ENCODE measurements at regions not wholly inside any gene's neighbourhood (a gene's known extent, or its start where the extent isn't known, plus 50 kb on each side); places are given as distances from the start of the nearest gene placed in this dataset.

DNA sequence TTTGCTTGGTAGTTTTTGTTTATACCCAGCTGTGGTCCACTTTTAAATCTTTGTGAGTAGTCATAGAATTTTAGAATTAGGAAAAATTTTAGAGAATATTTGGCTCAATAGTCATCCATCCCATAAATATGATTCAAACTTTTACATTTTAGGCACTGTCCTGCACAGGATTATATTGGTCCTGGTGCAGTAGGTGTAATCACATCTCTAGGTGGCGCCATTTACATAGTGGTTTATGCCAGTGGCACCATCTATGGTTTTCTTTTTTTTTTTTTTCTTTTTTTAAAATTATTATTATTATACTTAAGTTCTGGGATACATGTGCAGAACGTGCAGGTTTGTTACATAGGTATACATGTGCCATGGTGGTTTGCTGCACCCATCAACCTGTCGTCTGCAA, 260.7 kb upstream of the KCNN2 start:
- H4K20me1 ChIP-seq (ENCODE audit: control insufficient read depth, insufficient read depth, insufficient read length), result no peaks in the 10 kb centered on the region
- no peak overlapping the region for H3K4ac ChIP-seq (ENCODE audit: low read depth, low read length)
- no peak overlapping the region for H2AFZ ChIP-seq (ENCODE audit: low read length)
- H2BK20ac ChIP-seq (ENCODE audit: low read depth, low read length, poor library complexity, severe bottlenecking), result no peak overlapping the region
- H4K5ac ChIP-seq (ENCODE audit: insufficient read length, low read depth, low read length), result no peak overlapping the region
- H3K36me3 Mint-ChIP-seq (ENCODE audit: insufficient read depth in 1 of 3, low read depth in 3 of 3), result no peaks in the 10 kb centered on the region; a peak in 1 of 7 replicates
- DNase-seq, result no peak
- H3K27ac Mint-ChIP-seq, result no peak overlapping the region
- H4K91ac ChIP-seq (ENCODE audit: insufficient read length, low read depth, low read length), result no peak overlapping the region
- no peak overlapping the region for H3K9ac ChIP-seq (ENCODE audit: extremely low read depth, insufficient read length, low read length)
- no peak overlapping the region for H3K56ac ChIP-seq (ENCODE audit: insufficient read length, low read depth, low read length)
- H3K4me1 ChIP-seq (ENCODE audit: insufficient read depth, low read length), result no peaks in the 10 kb centered on the region
- no peak overlapping the region for H3K14ac ChIP-seq (ENCODE audit: insufficient read depth, low read length)
- H3K18ac ChIP-seq (ENCODE audit: insufficient read length, low read depth, low read length), result no peak overlapping the region
- H2BK120ac ChIP-seq (ENCODE audit: low read depth, low read length, poor library complexity, severe bottlenecking), result no peak overlapping the region
- H3K27me3 Mint-ChIP-seq (ENCODE audit: low read depth), result no peaks in the 10 kb centered on the region; the same call in 1 of the 2 replicates
- WGBS (ENCODE audit: extremely low coverage, insufficient read length, low lambda C conversion rate), result no CpG with 5 or more reads among the region's 3 CpGs
- no peak overlapping the region for H2BK15ac ChIP-seq (ENCODE audit: low read depth, low read length)
- no peak overlapping the region for H3K4me3 Mint-ChIP-seq
- no peak overlapping the region for H3K27ac ChIP-seq (ENCODE audit: insufficient read length, low read depth, low read length)
- H3K23me2 ChIP-seq (ENCODE audit: insufficient read length, low read depth, low read length, poor library complexity, severe bottlenecking), result no peaks in the 10 kb centered on the region
- H4K8ac ChIP-seq (replicated peaks; ENCODE audit: insufficient read length, low read depth, low read length), result no peak overlapping the region
- no peak overlapping the region for H2AK5ac ChIP-seq (ENCODE audit: insufficient read length, low read length)
- no peaks in the 10 kb centered on the region for H3K27me3 ChIP-seq (ENCODE audit: insufficient read depth, low read length)
- peaks cover 0 to 2% of the 10 kb centered on the region in 2 experiments; a peak in 1 of 4 replicates for H3K4me1 Mint-ChIP-seq
- H3K9me3 Mint-ChIP-seq, result no peaks in the 10 kb centered on the region
- no peak overlapping the region for H3K4me2 ChIP-seq (ENCODE audit: insufficient read depth, insufficient read length, low read length)
- no peak overlapping the region for H2BK12ac ChIP-seq (ENCODE audit: insufficient read length, low read depth, low read length)
- H3K79me1 ChIP-seq (ENCODE audit: insufficient read depth, low read depth, low read length, poor library complexity, severe bottlenecking), result no peaks in the 10 kb centered on the region
- no peak overlapping the region for H2BK5ac ChIP-seq (ENCODE audit: insufficient read length, low read length)
- H3T11ph ChIP-seq (ENCODE audit: low read length), result no peak overlapping the region
- TF ChIP-seq, protein P1, sequence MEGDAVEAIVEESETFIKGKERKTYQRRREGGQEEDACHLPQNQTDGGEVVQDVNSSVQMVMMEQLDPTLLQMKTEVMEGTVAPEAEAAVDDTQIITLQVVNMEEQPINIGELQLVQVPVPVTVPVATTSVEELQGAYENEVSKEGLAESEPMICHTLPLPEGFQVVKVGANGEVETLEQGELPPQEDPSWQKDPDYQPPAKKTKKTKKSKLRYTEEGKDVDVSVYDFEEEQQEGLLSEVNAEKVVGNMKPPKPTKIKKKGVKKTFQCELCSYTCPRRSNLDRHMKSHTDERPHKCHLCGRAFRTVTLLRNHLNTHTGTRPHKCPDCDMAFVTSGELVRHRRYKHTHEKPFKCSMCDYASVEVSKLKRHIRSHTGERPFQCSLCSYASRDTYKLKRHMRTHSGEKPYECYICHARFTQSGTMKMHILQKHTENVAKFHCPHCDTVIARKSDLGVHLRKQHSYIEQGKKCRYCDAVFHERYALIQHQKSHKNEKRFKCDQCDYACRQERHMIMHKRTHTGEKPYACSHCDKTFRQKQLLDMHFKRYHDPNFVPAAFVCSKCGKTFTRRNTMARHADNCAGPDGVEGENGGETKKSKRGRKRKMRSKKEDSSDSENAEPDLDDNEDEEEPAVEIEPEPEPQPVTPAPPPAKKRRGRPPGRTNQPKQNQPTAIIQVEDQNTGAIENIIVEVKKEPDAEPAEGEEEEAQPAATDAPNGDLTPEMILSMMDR (conservative IDR thresholded peaks at IDR 0.05), result peak; percentile 78
- no peaks in the 10 kb centered on the region for H3K79me2 ChIP-seq (ENCODE audit: insufficient read depth, low read length)
- no peak overlapping the region for H3K23ac ChIP-seq (ENCODE audit: insufficient read length, low read depth, low read length)
- no peaks in the 10 kb centered on the region for H3K9me3 ChIP-seq (ENCODE audit: control insufficient read depth, low read depth, low read length)
